IPS DF 6.9 (cell line): ENCODE measurements at regions not wholly inside any gene's neighbourhood (a gene's known extent, or its start where the extent isn't known, plus 50 kb on each side); places are given as distances from the start of the nearest gene placed in this dataset.

Experiments
- DNase-seq: peaks from one replicate; pipeline ENCODE4 v3.0.0-alpha.2; 2013; ENCODE audit warnings: low read depth, low spot score
- H3K27ac ChIP-seq: one replicate; pipeline ENCODE4 v1.5.1; 2013; ENCODE audit warnings: low read length, control low read depth
- H3K27me3 ChIP-seq: 2 replicates; pipeline ENCODE4 v1.6.1; 2013; ENCODE audit warnings: mild to moderate bottlenecking, low read length; ENCODE audit not compliant: control insufficient read depth, insufficient read depth
- H3K36me3 ChIP-seq: 2 replicates; pipeline ENCODE4 v1.6.1; 2013; ENCODE audit warnings: low read length; ENCODE audit not compliant: control insufficient read depth, insufficient read depth
- H3K4me1 ChIP-seq: 2 replicates; pipeline ENCODE4 v1.6.1; 2013; ENCODE audit warnings: low read length; ENCODE audit not compliant: control insufficient read depth, insufficient read depth
- H3K4me3 ChIP-seq: 2 replicates; pipeline ENCODE4 v1.5.1; 2013; ENCODE audit warnings: mild to moderate bottlenecking, low read length
- H3K9me3 ChIP-seq: 2 replicates; pipeline ENCODE4 v1.6.1; 2013; ENCODE audit warnings: low read length, inconsistent platforms; ENCODE audit not compliant: control insufficient read depth, insufficient read depth
- WGBS: extraction: QIAGEN DNeasy Blood & Tissue Kit; methylation state at CpG from one replicate; pipeline ENCODE4 v1.1.7; 2013; ENCODE audit warnings: mixed read lengths, missing lambda C conversion rate; ENCODE audit not compliant: insufficient read length, insufficient coverage; 5-methylcytosine and 5-hydroxymethylcytosine counted together

DNA sequence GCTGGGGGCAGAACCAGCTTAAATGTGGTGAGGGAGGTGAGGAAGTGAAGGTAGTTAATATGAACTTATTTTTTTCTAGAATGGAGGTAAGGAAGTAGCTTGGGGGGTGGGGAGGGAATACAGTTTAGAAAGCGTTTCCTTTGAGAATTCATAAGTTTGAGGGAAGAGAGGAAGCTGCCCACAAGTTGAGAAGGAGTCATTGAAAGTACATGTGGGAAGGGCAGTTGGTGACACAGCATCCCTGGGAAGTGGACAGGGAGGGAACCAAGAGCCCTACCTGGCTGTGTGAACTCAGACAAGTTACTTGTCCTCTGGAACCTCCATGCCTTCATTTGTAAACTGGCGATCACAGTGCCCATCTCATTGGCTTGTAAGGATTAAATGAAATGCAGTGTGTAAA, 125.9 kb upstream of the SPON1 start:
- DNase-seq: no peak
- H3K27me3 ChIP-seq: no peaks in the 10 kb centered on the region
- no peaks in the 10 kb centered on the region for H3K9me3 ChIP-seq
- no peak overlapping the region for H3K4me3 ChIP-seq
- H3K27ac ChIP-seq: no peak overlapping the region
- WGBS: no CpG with 5 or more reads among the region's 2 CpGs
- no peaks in the 10 kb centered on the region for H3K36me3 ChIP-seq
- H3K4me1 ChIP-seq: no peaks in the 10 kb centered on the region

DNA sequence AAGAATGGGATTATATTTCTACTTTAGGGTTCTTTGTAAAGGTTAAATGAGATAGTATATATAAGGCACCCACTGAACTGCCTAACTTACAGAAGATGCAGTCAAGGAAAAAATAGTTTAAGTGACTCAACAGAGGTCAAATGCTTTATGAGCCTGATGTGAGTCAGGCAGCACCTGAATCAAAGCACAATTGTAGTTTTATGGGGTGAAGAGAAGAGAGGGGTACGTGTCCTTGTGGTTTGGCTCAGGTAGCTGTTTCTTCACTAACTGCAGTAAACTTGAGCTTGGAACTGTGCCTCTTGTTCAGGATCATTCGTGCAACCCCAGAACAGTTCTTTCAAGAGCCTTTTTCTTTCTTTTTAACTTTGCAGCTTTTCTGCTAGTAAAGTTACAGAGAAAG, 125.2 kb upstream of the SPON1 start:
- H3K4me3 ChIP-seq: no peak overlapping the region
- H3K27me3 ChIP-seq: no peaks in the 10 kb centered on the region
- no peak overlapping the region for H3K27ac ChIP-seq
- H3K36me3 ChIP-seq: no peaks in the 10 kb centered on the region
- DNase-seq: no peak
- no peaks in the 10 kb centered on the region for H3K4me1 ChIP-seq
- no CpG with 5 or more reads among the region's 2 CpGs for WGBS
- H3K9me3 ChIP-seq: no peaks in the 10 kb centered on the region

DNA sequence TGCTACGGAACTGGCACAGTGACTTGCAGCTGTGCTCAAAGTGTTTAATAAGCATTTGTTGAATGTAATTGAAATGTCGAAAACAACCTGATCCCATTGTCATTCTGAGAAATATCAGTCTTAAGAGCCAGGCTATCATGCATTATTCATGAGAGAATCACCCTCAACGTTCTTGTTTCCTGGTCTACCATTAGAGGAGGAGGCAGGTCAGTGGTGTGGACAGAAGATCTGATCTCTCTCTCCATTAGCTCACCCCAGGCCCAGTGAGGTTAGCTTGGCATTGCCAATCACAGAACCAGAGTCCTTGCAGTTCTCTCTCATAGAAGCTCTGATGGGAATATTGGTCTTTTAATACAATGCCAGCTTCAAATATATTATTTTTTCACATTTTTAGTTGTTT, 121.1 kb upstream of the SPON1 start:
- no peak overlapping the region for H3K4me3 ChIP-seq
- no peaks in the 10 kb centered on the region for H3K4me1 ChIP-seq
- H3K36me3 ChIP-seq: no peaks in the 10 kb centered on the region
- H3K27me3 ChIP-seq: no peaks in the 10 kb centered on the region
- no peak for DNase-seq
- H3K27ac ChIP-seq: no peak overlapping the region
- no peaks in the 10 kb centered on the region for H3K9me3 ChIP-seq
- no CpG with 5 or more reads among the region's 3 CpGs for WGBS

DNA sequence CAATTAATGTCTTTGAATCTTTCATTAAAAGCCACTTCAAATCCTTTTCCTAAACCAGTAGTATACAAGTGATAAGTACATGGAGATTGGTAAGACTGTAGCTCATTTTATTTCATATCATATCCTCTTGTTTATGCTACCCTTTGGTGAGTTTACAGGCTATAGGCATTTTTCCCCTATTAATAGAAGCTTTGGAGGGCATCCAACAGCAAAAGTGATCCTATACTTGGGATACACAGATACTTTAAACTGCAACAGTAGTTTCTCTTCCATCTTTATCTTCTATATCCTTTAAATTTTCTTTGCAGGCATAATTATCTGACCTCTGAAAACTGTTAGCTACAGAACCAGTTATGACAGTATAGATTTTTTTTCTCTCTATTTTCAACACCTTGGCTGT, 114.5 kb upstream of the SPON1 start:
- Histone ChIP-seq H3K4me1 (no peaks in the 10 kb centered on the region), H3K9me3 (no peaks in the 10 kb centered on the region), H3K36me3 (no peaks in the 10 kb centered on the region), H3K27ac (no peak overlapping the region), H3K4me3 (no peak overlapping the region), H3K27me3 (no peaks in the 10 kb centered on the region)
- DNase-seq: no peak

DNA sequence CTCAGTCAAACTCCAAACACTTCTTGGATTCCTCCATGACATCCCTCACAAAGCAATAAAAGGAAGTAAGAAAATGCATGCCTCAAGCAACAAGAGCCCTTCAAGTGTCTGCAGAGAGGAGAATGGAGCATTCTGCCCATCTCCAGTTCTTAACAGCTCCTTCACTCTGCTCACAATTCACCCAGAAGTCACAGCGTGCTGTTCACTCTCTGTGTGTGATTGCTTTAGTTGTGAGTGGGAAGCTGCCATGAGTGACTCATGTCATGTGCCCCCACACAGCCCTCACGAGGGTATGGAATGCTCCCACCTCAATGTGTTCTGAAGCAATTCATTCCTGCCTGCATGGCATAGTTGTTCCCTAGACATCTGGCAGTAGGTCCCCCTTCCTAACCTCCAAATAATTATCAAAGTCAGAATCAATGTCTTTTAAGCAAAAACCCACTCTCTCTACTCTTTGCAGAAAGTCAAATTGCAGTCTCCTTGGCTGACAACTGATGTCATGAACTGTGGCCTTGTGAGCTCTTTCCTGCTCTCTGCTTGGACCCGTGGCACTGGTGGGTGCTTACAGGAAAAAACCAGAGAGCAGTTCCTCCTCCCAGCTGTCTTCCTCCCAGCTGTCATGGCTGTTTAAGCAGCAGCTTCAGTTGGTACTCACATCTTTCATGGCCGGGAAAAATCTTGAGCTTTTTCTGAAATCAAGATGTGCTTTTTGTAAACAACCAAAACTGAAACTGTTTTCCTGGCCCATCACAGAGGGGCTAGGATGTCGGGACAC, 112.1 kb upstream of the SPON1 start:
- no peak overlapping the region for H3K27ac ChIP-seq
- DNase-seq: no peak
- H3K27me3 ChIP-seq: no peaks in the 10 kb centered on the region
- no CpG with 5 or more reads among the region's 5 CpGs for WGBS
- no peaks in the 10 kb centered on the region for H3K9me3 ChIP-seq
- no peak overlapping the region for H3K4me3 ChIP-seq
- H3K4me1 ChIP-seq: no peaks in the 10 kb centered on the region
- no peaks in the 10 kb centered on the region for H3K36me3 ChIP-seq

DNA sequence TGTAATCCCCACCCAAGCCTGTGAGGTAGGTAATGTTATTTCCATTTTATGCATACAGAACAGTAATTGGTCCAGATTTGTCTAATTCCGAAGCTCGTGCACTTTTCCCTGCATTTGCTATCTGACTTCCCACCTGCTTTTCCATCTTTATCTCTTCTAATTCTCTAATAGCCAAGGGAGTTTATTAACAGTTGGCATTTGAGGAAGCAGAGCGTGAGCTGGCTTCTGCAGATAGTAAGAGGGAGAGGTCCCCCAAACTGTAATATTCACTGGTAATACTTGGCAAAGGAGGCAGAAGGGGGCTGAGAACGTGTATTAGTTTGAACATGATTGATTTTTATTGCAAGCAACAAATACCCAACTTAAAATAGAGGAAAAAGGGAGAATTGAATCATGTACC, 110.8 kb upstream of the SPON1 start:
- Histone ChIP-seq H3K27me3 (no peaks in the 10 kb centered on the region), H3K27ac (no peak overlapping the region), H3K4me1 (no peaks in the 10 kb centered on the region), H3K36me3 (no peaks in the 10 kb centered on the region), H3K4me3 (no peak overlapping the region), H3K9me3 (no peaks in the 10 kb centered on the region)
- WGBS: no CpG with 5 or more reads among the region's 4 CpGs
- no peak for DNase-seq

DNA sequence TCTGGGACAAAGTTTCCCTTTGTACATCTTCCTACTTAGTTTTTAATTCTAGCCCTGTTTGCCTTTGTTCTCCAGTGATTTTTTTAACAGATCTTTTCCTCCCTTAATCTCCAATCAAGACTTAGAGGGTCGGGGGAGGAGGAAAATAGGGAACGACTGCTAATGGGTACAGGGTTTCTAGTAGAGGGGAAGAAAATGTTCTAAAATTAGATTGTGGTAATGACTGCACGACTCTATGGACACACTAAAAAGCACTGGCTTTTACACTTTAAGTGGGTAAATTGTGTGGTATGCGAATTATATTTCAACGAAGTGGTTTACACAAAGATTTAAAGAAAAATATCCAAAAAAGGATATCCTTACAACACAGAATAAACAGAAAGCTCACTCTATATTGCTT, 110.0 kb upstream of the SPON1 start:
- Histone ChIP-seq H3K4me3 (no peak overlapping the region), H3K27me3 (no peaks in the 10 kb centered on the region), H3K9me3 (no peaks in the 10 kb centered on the region), H3K27ac (no peak overlapping the region), H3K36me3 (no peaks in the 10 kb centered on the region), H3K4me1 (no peaks in the 10 kb centered on the region)
- no peak for DNase-seq
- no CpG with 5 or more reads among the region's 5 CpGs for WGBS

DNA sequence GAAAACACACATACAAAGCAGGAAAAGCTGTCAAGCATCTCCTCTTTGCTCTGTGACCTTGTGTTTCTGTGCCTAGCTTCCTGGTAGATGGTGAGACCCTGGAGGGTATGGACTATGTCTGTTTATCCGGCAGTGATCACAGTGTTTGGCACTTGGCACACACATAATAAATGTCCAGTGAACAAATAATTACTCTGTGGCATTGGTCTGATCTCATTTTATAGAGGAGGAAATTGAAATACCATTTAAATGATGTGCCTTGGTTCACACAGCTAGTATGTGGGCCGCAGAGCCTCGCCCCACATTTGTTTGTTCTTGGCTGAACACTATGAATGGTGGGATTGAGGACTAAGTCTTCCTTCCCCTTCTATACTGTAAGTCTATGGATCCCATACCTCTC, 104.7 kb upstream of the SPON1 start:
- no CpG with 5 or more reads among the region's 3 CpGs for WGBS
- Histone ChIP-seq H3K36me3 (no peaks in the 10 kb centered on the region), H3K27me3 (no peaks in the 10 kb centered on the region), H3K9me3 (no peaks in the 10 kb centered on the region), H3K4me3 (no peak overlapping the region), H3K27ac (no peak overlapping the region), H3K4me1 (no peaks in the 10 kb centered on the region)
- no peak for DNase-seq

DNA sequence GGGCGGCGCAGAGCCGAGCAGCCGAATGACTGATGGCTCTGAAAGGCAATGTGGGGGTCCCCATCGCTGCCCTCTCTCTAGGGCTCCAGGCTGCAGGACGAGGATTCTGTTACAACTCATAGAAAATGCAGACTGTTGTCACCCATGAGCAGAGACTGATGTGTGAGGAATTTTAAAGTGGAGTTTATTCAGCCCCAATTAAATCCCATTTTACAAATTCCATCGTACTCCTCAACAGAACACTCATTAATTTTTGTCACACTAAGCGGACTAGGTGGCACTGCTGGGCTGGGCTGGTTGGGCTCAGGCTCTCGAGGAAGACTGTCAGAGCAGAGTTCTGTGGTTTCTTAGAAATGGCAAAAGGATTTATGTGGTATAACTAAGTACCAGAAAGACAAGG, 102.6 kb upstream of the SPON1 start:
- no CpG with 5 or more reads among the region's 9 CpGs for WGBS
- no peaks in the 10 kb centered on the region for H3K27me3 ChIP-seq
- no peaks in the 10 kb centered on the region for H3K9me3 ChIP-seq
- H3K36me3 ChIP-seq: no peaks in the 10 kb centered on the region
- no peaks in the 10 kb centered on the region for H3K4me1 ChIP-seq
- no peak overlapping the region for H3K27ac ChIP-seq
- H3K4me3 ChIP-seq: no peak overlapping the region
- no peak for DNase-seq

DNA sequence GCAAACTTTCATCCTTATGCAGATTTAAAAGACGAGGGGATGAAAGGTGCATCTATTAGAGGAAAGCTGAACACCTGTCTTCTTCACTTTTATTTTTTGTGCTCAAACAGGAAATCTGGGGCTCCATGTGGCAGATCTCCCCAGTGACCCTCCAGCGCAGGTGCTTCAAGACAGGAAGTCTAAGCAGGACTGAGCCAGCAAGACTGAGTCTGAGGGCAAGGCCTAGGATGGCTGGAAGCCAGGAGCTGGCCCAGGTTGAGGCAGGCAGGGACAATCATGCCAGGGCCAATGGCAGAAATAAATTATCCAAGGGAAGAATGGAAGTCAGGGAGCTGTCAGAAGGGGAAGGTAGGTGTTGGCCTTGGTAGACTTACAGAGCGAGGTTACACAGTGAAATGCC, 101.1 kb upstream of the SPON1 start:
- Histone ChIP-seq H3K9me3 (no peaks in the 10 kb centered on the region), H3K4me1 (no peaks in the 10 kb centered on the region), H3K27ac (no peak overlapping the region), H3K36me3 (no peaks in the 10 kb centered on the region), H3K4me3 (no peak overlapping the region), H3K27me3 (no peaks in the 10 kb centered on the region)
- WGBS: no CpG with 5 or more reads among the region's 3 CpGs
- no peak for DNase-seq

DNA sequence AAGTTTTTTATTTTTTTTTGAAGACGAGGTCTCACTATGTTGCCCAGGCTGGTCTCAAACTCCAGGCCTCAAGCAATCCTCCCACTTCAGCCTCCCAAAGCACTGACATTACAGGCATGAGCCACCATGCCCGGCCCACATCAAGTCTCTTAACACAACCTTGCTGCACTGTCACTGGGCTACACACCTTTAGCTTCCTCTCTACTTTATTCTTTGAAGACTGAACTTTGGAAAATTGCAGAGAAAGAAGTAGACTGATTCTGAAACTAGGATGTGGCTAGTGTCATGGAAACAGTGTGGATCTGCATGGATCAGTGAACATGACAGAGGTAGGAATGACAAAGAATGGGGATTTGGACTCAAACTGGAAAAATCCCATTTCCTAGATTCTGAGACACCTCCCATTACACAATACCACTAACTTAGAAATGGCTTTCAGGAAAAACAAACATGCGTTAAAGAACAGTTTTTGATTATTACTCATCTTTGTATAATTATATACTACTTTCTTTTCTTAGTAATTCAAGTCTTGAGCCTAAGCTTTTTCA, 99.6 kb upstream of the SPON1 start:
- Histone ChIP-seq H3K4me3 (no peak overlapping the region), H3K27me3 (no peaks in the 10 kb centered on the region), H3K9me3 (no peaks in the 10 kb centered on the region), H3K36me3 (no peaks in the 10 kb centered on the region), H3K27ac (no peak overlapping the region), H3K4me1 (no peaks in the 10 kb centered on the region)
- DNase-seq: no peak
- WGBS: no CpG with 5 or more reads among the region's 3 CpGs
